HepG2 (cell line): ENCODE measurements at regions not wholly inside any gene's neighbourhood (a gene's known extent, or its start where the extent isn't known, plus 50 kb on each side); places are given as distances from the start of the nearest gene placed in this dataset.

ENCODE experiments used
- ATAC-seq: fragments of 200-7000 bp; cut with Tn5 transposase; 3 replicates; pipeline ENCODE4 v1.9.1; 2020; ENCODE audit warnings: mild to moderate bottlenecking, moderate library complexity
- BruUV-seq: library from RNA; stranded (reverse); fragments of 400-500 nt; replicated peaks from 2 replicates; lab custom pipeline; 2021; lab: Mats Ljungman, UMichigan
- CTCF ChIA-PET: fragments of 300-600 bp; formaldehyde crosslinking; extraction: SDS; loops from one replicate; lab custom pipeline; 2021; ENCODE audit warnings: low total read pairs, inconsistent platforms, low intra/inter-chr PET ratio; lab: Yijun Ruan, JAX
- POLR2A ChIA-PET: fragments of 350-600 bp; sonication (Branson Sonifier 250); formaldehyde crosslinking; loops from one replicate; lab custom pipeline; 2020; ENCODE audit warnings: antibody characterized with exemption, inconsistent platforms; lab: Yijun Ruan, JAX
- DNase-seq: peaks from one replicate; pipeline ENCODE4 v3.0.0-alpha.2; 2015; ENCODE audit warnings: low spot score
- FAIRE-seq: peaks from 3 replicates; lab custom pipeline; 2011; peaks lifted over from hg19 to GRCh38; lab: Jason Lieb, UNC
- H2AFZ ChIP-seq: one replicate; pipeline ENCODE4 v1.6.1; 2011; ENCODE audit warnings: low read length, inconsistent platforms
- H3K27ac ChIP-seq: fragments of 300-600 bp; 3 replicates; pipeline ENCODE4 v1.8.0; 2011; ENCODE audit warnings: mixed run types, mild to moderate bottlenecking, mixed read lengths, low read length, inconsistent platforms; ENCODE audit not compliant: insufficient read depth; ENCODE audit errors: extremely low read length
- H3K27me3 ChIP-seq, 2 experiments: fragments of 200-600 bp in 1 of 2; 2 replicates in 1 of 2; 3 replicates in 1 of 2; pipeline versions ENCODE4 v1.6.0 to v1.8.0; 2011; ENCODE audit warnings: low read length in 2 of 2, mild to moderate bottlenecking in 2 of 2, moderate library complexity in 2 of 2, inconsistent platforms in 1 of 2; ENCODE audit not compliant: insufficient read depth in 2 of 2, control insufficient read depth in 1 of 2
- H3K36me3 ChIP-seq, 2 experiments: fragments of 200-600 bp in 1 of 2; replicated peaks in 1 of 2; 2 replicates in 1 of 2; 3 replicates in 1 of 2; pipeline versions ENCODE4 v1.5.1 to v1.8.0; 2011; ENCODE audit warnings: low read length in 2 of 2, inconsistent platforms in 1 of 2; ENCODE audit not compliant: insufficient read depth in 2 of 2, control insufficient read depth in 1 of 2
- H3K4me1 ChIP-seq: 2 replicates; pipeline ENCODE4 v1.5.1; 2012; ENCODE audit warnings: low read length, inconsistent platforms; ENCODE audit not compliant: insufficient read depth
- H3K4me2 ChIP-seq: 2 replicates; pipeline ENCODE4 v1.6.0; 2011; ENCODE audit warnings: low read depth, low read length, inconsistent platforms
- H3K4me3 ChIP-seq, 3 experiments: fragments of 200-600 bp in 1 of 3; sonication (generic), shearing (Covaris generic) in 1 of 3; replicated peaks in 1 of 3; 2 replicates each; pipeline ENCODE4 v1.5.1; 2011 to 2016; ENCODE audit warnings: low read length in 3 of 3, inconsistent platforms in 2 of 3, low read depth in 2 of 3, mild to moderate bottlenecking in 2 of 3, control low read depth in 1 of 3, mixed read lengths in 1 of 3; ENCODE audit not compliant: insufficient read depth in 1 of 3
- H3K79me2 ChIP-seq: one replicate; pipeline ENCODE4 v1.6.1; 2011; ENCODE audit warnings: low read length, inconsistent platforms; ENCODE audit not compliant: insufficient read depth
- H3K9ac ChIP-seq: 2 replicates; pipeline ENCODE4 v1.6.0; 2011; ENCODE audit warnings: mild to moderate bottlenecking, low read depth, low read length, inconsistent platforms; ENCODE audit not compliant: insufficient read depth
- H3K9me3 ChIP-seq: 2 replicates; pipeline ENCODE4 v1.5.1; 2012; ENCODE audit warnings: mild to moderate bottlenecking, low read length
- H4K20me1 ChIP-seq: 2 replicates; pipeline ENCODE4 v1.6.0; 2011; ENCODE audit warnings: inconsistent platforms, mild to moderate bottlenecking, low read length, moderate library complexity; ENCODE audit not compliant: insufficient read depth
- IRF1 ChIP-seq: sonication (generic); formaldehyde crosslinking; IDR thresholded peaks from 2 replicates; pipeline ENCODE4 v1.4.0; 2020; ENCODE audit warnings: low read depth, mild to moderate bottlenecking, missing genetic modification reagents
- NR2C2 ChIP-seq: sonication (generic); formaldehyde crosslinking; IDR thresholded peaks from 2 replicates; pipeline ENCODE4 v1.4.0; 2020; ENCODE audit warnings: missing genetic modification reagents, mild to moderate bottlenecking, moderate library complexity, borderline replicate concordance
- TEF ChIP-seq: sonication (generic); formaldehyde crosslinking; IDR thresholded peaks from 2 replicates; pipeline ENCODE4 v1.5.0; 2020; ENCODE audit warnings: missing genetic modification reagents
- ZNF136 ChIP-seq: sonication (generic); formaldehyde crosslinking; IDR thresholded peaks from 2 replicates; pipeline ENCODE4 v1.8.1; 2022; ENCODE audit warnings: low read depth, mild to moderate bottlenecking, moderate library complexity, missing genetic modification reagents
- ZNF24 ChIP-seq: fragments of 450-650 bp; IDR thresholded peaks from 2 replicates; pipeline ENCODE4 v1.6.1; 2017; ENCODE audit warnings: antibody characterized with exemption, mild to moderate bottlenecking
- ZNF318 ChIP-seq: sonication (generic); formaldehyde crosslinking; IDR thresholded peaks from 2 replicates; pipeline ENCODE4 v1.4.0; 2020; ENCODE audit warnings: mild to moderate bottlenecking, missing genetic modification reagents
- ZNF556 ChIP-seq: sonication (generic); formaldehyde crosslinking; IDR thresholded peaks from 2 replicates; pipeline ENCODE4 v1.4.0; 2020; ENCODE audit warnings: mild to moderate bottlenecking, missing genetic modification reagents, borderline replicate concordance
- WGBS: methylation state at CpG from one replicate; pipeline ENCODE4 v1.1.6; 2017; ENCODE audit warnings: low lambda C conversion rate; 5-methylcytosine and 5-hydroxymethylcytosine counted together
- in situ Hi-C: cut with HindIII; loops from 2 replicates; pipeline ENCODE4 v1.10.0; 2017; ENCODE audit warnings: low pct_unique_long_range_greater_than_20kb; ENCODE audit not compliant: extremely low pct_ligation_motif_present
- intact Hi-C: fragments of 100-400 bp; cut with micrococcal nuclease; formaldehyde crosslinking; loops from one replicate; pipeline ENCODE4 v1.10.0; 2022; ENCODE audit not compliant: unreplicated experiment

GRCh38 chr21:17231124-17231523, 281.7 kb upstream of the CXADR start:
- ATAC-seq = peak; percentile 75
- Histone ChIP-seq H3K4me3 (no peak overlapping the region), H3K4me1 (no peaks in the 10 kb centered on the region), H3K9ac (no peak overlapping the region), H3K27ac (no peak overlapping the region), H3K27me3 (no peaks in the 10 kb centered on the region), H2AFZ (no peak overlapping the region)
- CTCF ChIA-PET = no interaction called here
- POLR2A ChIA-PET = no interaction called here
- in situ Hi-C loops = no loop called here
- no peak for TF ChIP-seq IRF1 (CRISPR knock-in tag)
- TF ChIP-seq ZNF136 = no peak
- no peak for TF ChIP-seq NR2C2
- no peak for TF ChIP-seq ZNF556 (CRISPR knock-in tag)
- no peak for TF ChIP-seq TEF
- no peak for TF ChIP-seq ZNF318 (CRISPR knock-in tag)
- TF ChIP-seq ZNF24 = no peak
- TF ChIP-seq, all 625 proteins: peak for 0
- intact Hi-C loops = no loop called here
- H3K36me3 ChIP-seq = no peaks in the 10 kb centered on the region
- 0 out of 2 replicates have a peak, but pooled peaks cover 3% of the 10 kb centered on the region for H3K9me3 ChIP-seq
- H3K4me2 ChIP-seq = no peak overlapping the region
- no peaks in the 10 kb centered on the region for H3K79me2 ChIP-seq
- no TSS peak for BruUV-seq
- no peaks in the 10 kb centered on the region for H4K20me1 ChIP-seq
- DNase-seq = peak; percentile 4
- no peak for FAIRE-seq
- WGBS = 3% methylated on average over 2 of the region's 2 CpGs
